Transverse colon (tissue), 4 donors: ENCODE measurements at regions not wholly inside any gene's neighbourhood (a gene's known extent, or its start where the extent isn't known, plus 50 kb on each side); places are given as distances from the start of the nearest gene placed in this dataset.

Experiments used
- EP300 ChIP-seq: sonication (generic); formaldehyde crosslinking; IDR thresholded peaks from one replicate; pipeline ENCODE4 v1.6.1; 2017; ENCODE audit warnings: antibody characterized with exemption, low read depth
- POLR2AphosphoS5 ChIP-seq, 3 donors: sonication (generic); formaldehyde crosslinking; IDR thresholded peaks; one replicate each; pipeline ENCODE4 v1.6.1; 2016; ENCODE audit warnings: antibody characterized with exemption in 3 of 3
- TF ChIP-seq, protein P1 (sequence below), 5 experiments: fragments of 200-600 bp in 3 of 5; fragments of 450-650 bp in 2 of 5; sonication (generic) in 3 of 5; IDR thresholded peaks; 1 replicate in 2 of 5; 2 replicates in 3 of 5; pipeline ENCODE4 v1.5.1; 2016 to 2017; ENCODE audit warnings: antibody characterized with exemption in 5 of 5, inconsistent platforms in 3 of 5, mild to moderate bottlenecking in 2 of 5, moderate library complexity in 1 of 5

DNA sequence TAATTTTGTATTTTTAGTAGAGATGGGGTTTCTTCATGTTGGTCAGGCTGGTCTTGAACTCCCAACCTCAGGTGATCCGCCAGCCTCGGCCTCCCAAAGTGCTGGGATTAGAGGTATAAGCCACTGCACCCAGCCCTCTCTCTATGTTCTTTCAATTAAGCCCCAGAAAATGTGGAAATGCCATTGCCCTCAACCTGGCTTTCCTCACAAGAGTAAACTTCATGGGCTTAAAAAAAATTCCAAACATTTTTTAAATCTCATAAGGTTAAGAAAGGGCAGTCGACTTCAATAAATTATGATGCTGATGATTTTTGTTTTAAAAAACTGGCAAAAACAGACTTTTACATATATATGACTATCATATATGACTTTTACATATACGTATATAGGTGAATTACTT lies 107.6 kb downstream of the TES start:
- TF ChIP-seq, protein P1, sequence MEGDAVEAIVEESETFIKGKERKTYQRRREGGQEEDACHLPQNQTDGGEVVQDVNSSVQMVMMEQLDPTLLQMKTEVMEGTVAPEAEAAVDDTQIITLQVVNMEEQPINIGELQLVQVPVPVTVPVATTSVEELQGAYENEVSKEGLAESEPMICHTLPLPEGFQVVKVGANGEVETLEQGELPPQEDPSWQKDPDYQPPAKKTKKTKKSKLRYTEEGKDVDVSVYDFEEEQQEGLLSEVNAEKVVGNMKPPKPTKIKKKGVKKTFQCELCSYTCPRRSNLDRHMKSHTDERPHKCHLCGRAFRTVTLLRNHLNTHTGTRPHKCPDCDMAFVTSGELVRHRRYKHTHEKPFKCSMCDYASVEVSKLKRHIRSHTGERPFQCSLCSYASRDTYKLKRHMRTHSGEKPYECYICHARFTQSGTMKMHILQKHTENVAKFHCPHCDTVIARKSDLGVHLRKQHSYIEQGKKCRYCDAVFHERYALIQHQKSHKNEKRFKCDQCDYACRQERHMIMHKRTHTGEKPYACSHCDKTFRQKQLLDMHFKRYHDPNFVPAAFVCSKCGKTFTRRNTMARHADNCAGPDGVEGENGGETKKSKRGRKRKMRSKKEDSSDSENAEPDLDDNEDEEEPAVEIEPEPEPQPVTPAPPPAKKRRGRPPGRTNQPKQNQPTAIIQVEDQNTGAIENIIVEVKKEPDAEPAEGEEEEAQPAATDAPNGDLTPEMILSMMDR (IDR thresholded peaks at IDR 0.05): no peak
- TF ChIP-seq EP300 (no peak), POLR2AphosphoS5 (IDR thresholded peaks at IDR 0.05) (no peak)
